Ovary (tissue), 3 donors: ENCODE measurements at regions not wholly inside any gene's neighbourhood (a gene's known extent, or its start where the extent isn't known, plus 50 kb on each side); places are given as distances from the start of the nearest gene placed in this dataset.

Experiments used
- CTCF ChIP-seq, 3 donors: fragments of 450-650 bp in 2 of 3; fragments of 200-600 bp in 1 of 3; IDR thresholded peaks; one replicate each; pipeline versions ENCODE4 v1.5.1 to v1.8.0; 2016 to 2022; ENCODE audit warnings: antibody characterized with exemption in 3 of 3, mild to moderate bottlenecking in 1 of 3
- EP300 ChIP-seq: sonication (generic); formaldehyde crosslinking; IDR thresholded peaks from one replicate; pipeline ENCODE4 v1.6.1; 2017; ENCODE audit warnings: antibody characterized with exemption
- POLR2A ChIP-seq: fragments of 450-650 bp; IDR thresholded peaks from one replicate; pipeline ENCODE4 v1.6.1; 2017; ENCODE audit warnings: antibody characterized with exemption, mild to moderate bottlenecking, moderate library complexity
- donor health status: DM: no; HTN: no; CAD: no.

- TF ChIP-seq CTCF (IDR thresholded peaks at IDR 0.05) (no peak), EP300 (no peak), POLR2A (no peak)
These were observed 104.7 kb downstream of the NCOR2 start for GRCh38 chr12:124462750-124463149.
